GM18498 (cell line): ENCODE measurements at regions not wholly inside any gene's neighbourhood (a gene's known extent, or its start where the extent isn't known, plus 50 kb on each side); places are given as distances from the start of the nearest gene placed in this dataset.
"Not testable (repeated sequence)": the region's sequence is repeated elsewhere in the genome, so short reads cannot be mapped to it uniquely, and the experiment has no call there.

Experiments
- ATAC-seq: cut with Tn5 transposase; IDR thresholded peaks from one replicate; pipeline ENCODE4 v1.9.1; 2021; ENCODE audit warnings: mild to moderate bottlenecking, moderate library complexity; ENCODE audit not compliant: unreplicated experiment

DNA sequence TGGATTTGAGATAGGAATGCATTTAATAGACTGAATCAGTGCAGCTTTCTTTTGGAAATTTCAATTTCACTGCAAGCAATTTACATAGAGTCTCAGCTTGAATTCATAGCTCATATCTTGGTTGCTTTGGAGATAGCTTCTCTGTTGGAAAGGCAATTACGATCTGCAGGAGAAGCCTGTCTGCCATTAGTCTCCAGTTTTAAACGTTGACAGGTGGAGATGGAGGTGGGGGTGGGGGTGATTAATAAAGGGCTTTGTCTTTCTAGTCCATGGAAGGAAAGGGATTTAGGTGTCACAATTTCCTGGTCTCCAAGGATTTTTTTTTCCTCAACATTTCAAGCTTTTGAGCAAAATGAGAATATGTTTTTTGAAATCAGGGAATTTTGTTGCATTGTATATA, 184.7 kb downstream of the CARTPT start:
- ATAC-seq, result no peak

DNA sequence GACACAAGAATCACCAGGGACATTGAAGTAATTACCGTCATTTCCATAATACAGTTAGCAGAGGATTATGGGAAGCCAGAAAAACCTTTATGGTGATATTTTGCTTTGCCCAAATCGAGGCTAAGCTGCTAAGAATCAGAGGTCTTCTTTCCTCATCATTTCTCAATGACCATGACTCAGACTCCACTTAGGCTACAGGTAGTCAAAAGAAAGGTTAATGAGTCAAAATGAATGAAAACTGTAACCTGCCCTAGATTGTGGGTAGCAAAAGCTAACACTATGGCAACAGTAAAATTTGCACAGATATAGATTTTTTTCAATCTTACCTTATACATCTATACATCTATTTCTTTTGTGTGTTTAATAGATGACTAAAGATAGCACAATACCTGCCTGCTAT, 185.8 kb downstream of the CARTPT start:
- no peak for ATAC-seq

DNA sequence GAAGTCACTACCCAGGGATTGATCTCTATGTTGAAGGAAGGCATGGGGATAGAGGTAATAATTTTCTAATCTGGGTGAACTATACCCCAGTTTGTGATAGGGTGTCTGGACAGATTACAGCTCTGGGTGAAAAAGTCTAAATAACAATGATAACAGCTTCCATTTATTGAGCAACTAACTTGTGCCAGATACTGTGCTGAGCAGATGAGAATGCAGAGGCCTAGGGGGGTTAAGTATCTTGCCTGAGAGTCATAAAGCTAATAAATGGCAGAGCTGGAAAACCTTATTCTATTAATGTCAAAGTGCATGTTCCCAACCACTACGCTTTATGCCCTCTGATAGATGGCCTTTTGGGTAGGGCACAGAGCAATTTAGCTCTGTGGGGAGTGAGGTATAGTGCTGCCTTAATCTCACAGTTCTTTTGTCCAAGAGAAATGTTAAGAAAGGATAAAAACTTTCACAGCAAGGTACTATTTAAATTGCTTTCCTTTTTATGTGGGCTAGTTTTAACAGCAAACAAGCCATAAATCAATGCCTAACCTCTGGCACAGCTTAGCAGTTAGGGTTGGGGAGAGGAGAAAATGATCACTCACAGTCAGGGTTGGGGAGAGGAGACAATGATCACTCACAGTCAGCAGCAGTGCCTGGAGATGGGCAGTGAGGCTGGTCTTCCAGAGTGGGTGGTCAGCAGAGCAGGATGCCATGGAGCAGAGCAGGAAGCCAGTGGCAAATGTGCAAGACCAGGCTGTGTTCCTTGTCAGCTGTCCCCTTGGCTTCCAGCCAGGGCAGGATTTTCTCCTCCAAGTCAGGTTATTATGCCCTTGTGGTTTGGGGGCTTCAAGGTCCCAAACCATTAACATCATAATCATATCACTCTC, 187.0 kb downstream of the CARTPT start:
- no peak for ATAC-seq

DNA sequence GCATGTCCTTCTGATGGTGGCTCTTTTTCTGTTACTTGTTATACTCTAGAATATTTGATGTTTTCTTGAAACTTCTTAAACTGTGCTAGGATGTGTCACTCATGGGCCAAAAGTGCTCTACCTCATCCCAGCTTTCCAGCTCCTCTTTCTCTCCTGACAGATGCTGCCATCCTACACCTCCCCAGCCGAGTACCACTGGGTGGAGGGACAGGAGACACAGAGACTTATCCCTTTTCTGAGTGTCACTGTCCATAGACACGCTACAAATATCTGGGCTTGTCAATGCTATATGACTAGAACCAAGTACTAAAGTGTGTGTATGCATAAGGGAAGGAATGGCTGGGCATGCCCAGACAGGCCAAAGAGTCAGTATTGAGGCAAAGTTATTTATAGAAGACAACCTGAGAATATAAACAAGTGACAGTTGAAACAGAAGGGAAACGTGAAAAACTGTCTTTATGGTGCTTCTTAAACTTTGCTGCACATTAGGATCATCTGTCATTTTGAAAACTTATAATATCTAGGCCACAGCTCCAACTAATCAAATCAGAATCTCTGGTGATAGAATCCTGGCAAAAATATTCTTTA, 188.0 kb downstream of the CARTPT start:
- peak; percentile 84 for ATAC-seq

DNA sequence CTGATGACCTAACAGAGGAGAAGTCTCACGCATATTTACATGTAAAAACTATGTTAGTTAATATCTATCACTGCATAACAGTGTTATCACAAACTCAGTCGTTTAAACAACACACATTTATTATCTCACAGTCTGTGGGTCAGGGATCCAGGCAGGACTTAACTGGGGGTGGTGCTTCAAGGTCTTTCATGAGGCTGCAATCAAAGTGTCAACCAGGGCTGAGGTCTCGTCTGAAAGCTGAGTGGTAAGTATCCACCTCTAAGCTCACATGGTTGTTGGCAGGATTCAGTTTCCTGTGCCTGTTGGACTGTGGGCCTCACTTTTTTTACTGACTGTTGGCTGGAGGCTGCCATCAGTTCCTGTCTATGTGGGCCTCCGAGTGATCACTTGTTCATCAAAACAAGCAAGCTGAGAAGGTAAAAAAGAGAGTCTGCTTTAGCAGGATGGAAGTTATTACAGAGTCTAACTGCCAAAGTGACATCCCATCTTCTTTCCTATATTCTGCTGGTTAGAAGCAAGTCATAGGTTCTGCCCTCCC, 188.6 kb downstream of the CARTPT start:
- peak; percentile 35 for ATAC-seq

DNA sequence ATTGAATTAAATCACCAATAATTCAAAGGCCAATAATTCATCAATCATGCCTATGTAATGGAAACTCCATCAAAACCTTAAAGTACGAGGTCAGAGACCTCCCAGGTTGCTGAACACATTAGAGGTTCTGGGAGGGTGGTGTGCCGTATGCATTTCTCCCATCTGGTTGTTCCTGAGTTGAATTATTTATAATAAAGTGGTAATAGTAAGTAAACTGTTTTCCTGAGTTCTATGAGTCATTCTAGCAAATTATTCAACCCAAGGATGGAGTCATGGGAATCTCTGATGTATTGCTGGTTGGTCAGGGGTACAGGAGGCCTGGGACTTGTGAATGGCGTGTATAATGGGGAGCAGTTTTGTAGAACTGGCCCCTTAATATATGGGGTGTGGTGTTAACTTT, 191.7 kb downstream of the CARTPT start:
- no peak for ATAC-seq

DNA sequence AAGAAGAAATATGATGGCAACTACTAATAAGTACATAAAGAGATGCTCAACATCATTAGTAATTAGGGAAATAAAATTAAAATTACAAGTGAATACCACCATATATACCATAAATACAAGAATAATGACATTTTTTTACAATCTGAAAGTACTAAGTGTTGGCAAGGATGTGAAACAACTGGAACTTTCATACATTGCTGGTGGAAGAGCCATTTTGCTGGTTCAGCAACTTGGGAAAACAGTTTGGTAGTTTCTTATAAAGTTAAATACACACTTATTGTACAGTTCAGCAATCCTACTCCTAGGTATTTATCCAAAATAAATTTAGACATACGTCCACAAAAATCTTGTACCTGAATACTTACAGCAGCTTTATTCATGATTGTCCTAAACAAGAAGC, 192.9 kb downstream of the CARTPT start:
- no peak for ATAC-seq

DNA sequence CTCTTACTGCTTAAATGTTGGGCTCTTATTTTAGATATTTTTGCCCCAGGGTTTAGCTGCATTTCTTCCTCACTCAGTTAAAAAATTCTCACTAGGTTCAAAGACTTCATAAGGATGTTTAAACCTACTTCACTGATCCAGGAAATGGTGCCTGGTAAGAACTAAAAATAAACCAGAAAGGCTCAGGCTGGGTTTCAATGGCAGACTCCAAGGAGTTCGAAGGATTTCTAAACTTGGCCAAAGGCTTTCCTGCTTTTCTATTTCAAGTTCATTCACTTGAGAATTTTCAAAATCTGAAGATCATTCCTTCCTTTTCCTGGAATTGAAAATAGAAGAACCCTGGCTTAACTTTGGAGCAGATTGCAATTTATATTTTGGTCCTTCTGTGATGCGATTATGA, 193.0 kb upstream of the MAP1B start:
- no peak for ATAC-seq

DNA sequence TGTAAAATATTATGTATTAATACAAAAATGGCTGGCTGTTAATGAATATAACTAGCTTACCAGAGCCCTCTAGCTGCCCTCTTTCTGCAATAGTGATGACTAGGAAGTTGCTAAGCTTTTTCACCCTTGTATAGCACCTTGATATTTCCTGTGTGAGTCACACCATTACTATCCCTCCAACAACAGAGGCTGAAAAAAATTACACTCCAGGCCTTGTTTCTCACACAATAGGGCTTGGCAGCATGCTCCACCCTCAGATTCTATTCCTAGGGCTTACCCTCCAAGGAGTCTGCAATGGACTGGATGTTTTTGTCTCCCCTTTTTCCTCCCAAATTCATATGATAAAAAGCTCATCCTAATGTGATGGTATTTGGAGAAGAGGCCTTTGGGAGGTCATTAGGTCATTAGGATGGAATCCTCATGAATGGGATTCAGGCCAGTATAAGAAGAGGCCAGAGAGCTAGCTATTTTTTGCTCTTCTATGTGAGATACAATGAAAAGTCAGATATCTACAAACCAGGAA, 184.6 kb upstream of the MAP1B start:
- no peak for ATAC-seq

DNA sequence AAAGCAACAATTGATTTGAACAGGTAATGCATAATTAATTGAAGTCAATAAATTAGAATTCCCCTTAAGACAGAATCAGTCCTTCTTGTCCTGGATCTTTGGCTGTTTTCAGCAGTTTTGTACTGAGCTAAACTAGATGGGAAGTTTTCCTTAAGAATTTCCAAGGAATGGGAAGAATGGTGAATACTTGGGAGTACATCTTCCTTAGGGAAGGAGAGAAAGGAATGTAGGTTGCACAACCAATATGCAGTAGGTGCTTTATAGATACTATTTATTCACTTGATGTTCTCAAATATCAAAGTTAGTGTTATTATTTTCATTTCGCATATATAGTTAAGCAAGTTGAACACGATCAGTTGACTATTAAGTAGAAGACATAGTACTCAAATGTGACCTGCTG, 183.5 kb upstream of the MAP1B start:
- ATAC-seq, result no peak

DNA sequence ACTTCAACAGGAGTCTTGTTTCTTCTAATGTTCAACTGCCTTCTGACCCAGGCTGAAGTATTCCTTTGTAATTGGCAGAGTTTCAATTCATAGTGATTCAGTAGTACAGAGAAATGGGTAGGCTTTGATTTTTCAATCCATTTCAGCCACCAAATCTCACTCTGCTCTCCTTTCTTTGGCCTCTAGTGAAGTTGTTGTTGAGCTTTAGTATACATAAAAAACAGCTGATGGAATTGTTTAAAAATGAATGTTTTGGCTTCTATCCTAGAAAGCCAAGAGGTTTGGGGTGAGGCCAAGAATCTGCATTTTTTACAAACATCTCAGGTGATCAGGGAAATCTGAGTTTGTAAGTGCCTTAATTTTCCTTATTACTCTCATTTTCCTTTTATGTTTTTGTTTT, 182.9 kb upstream of the MAP1B start:
- no peak for ATAC-seq

DNA sequence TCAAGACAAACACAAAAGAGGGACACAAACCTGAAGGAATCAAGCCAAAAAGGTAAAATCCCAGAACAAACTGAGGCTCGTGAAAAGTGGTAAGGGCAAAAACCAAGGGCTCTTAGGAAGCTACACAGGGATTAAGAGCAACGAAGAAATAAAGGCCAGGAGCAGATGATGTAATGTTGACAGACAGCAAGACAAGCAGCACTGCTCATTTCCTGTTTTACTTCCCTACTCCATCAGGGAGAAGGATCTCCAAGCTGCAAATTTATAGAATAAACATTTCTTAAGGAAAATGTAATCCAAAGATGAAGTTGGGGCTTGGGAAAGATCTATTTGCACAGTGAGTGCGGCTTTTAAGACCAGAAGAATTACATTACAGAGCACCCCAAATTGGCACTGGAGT, 182.3 kb upstream of the MAP1B start:
- ATAC-seq, result no peak

DNA sequence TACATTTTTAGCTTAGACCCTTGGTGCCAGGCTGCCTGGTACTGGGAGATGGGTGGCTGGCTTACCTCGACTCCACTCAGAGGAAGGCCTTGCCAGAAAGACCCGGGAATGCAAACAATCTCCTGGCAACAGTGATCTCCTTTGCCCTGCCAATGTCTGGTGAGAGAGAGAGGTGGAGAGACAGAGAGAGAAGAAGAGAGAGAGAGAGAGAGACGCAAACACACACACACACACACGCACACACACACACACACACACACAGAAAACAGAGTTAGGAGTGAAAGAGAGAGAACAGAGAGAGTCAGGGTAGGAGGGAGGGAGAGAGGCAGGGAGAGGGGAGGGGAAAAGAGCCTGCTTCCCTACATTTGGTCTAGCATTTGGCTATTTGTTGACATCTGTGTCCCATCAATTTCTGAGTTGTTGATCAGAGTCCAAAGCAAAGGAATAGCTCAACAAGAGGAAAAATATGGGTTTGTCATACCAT, 181.6 kb upstream of the MAP1B start:
- no peak for ATAC-seq

DNA sequence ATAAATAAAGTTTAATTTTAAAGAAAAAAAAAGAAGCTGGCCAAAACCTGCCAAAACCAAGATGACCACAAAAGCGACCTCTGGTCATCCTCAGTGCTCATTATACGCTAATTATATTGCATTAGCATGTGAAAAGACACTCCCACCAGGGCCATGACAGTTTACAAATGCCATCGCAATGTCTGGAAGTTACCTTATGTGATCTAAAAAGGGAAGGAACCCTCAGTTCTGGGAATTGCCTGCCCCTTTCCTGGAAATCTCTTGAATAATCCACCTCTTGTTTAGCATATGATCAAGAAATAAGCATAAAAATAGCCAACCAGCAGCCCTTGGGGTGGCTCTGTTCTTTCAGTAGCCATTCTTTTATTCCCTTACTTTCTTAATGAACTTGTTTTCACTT, 178.3 kb upstream of the MAP1B start:
- no peak for ATAC-seq

DNA sequence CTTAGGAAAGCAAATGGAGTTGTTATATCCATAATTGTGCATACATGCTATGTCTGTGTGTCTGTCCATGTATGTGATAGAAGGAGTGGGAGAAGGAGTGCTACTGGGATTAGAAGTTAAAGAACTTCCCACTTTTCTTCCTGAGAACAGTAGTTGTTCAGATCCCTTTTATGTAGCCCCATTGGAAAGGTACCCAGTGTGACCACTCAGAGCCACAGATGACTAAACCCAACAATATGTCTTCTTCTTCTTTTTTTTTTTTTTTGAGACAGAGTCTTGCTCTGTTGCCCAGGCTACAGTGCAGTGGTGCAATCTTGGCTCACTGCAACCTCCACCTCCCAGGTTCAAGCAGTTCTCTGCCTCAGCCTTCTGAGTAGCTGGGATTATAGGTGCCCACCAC, 176.7 kb upstream of the MAP1B start:
- not testable (repeated sequence) for ATAC-seq

DNA sequence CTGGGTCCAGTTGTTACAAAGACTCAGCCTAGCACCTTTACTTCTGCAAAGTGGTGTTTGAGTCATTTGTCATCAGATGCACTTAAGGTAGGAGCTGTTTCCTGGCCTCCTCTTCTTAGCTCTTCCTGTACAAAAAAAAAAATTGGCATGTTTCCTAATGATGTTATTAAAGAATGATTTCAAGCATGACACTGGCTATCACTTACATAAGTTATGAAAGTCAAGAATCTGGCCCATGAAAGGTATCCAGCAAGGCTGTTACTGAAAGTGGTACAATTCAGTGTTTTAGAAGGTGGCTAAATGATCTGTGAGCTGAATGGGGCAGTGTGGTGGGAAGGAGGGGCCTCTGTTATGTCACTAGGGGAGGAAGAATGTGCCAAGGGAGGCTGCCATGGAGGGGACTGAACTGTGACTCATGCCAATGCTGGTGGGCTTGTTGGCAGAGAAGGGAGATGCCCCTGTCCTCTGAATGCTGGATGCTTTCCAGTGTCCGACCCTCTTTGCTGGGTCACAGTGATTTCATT, 175.1 kb upstream of the MAP1B start:
- ATAC-seq, result no peak

DNA sequence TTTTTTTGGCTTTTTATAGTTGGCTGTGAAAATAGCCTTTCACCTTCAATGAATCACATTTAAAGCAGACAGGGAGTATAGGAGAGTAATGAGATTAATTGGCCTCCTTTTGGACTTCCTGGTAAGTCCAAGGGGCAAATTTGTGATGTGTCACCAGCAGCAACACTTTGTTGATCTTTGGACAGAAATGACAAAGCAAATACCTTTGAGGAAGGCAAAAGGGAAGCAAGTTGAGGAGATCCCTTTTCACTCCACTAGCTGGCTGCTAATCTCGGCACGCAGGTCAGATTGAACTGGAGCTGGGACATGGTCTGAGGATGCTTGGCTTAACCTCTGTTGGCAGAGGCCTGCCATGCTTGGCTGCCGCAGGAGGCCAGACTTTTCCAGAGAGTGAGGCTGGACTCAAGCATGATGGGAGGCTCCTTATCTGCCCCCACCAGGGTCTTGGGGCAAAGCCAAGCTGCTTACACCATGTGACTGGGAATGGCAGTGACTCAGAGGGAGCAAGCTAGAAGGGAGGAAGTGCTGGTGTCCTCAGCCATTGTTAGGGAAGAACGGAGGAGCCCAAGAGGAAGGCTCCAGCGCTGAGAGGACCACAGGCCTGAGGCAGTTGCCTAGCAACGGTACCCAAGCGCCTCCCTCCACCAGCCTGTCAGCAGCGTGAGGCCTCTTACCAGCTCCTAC, 174.5 kb upstream of the MAP1B start:
- no peak for ATAC-seq

DNA sequence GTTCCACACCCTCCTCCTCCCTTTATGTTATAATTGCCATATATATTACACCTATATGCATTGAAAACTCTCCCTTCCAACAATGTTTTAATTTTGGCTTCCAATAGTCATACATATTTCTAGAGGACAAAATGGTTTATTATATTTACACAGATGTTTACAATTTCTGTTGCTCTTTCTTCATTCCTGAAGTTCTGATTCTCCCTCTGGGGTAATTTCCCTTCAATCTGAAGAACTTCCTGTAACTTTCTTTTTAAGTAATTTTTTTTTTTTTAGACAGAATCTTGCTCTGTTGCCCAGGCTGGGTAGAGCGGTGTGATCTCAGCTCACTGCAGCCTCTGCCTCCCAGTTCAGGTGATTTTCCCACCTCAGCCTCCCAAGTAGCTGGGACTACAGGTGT, 173.0 kb upstream of the MAP1B start:
- ATAC-seq, result no peak

DNA sequence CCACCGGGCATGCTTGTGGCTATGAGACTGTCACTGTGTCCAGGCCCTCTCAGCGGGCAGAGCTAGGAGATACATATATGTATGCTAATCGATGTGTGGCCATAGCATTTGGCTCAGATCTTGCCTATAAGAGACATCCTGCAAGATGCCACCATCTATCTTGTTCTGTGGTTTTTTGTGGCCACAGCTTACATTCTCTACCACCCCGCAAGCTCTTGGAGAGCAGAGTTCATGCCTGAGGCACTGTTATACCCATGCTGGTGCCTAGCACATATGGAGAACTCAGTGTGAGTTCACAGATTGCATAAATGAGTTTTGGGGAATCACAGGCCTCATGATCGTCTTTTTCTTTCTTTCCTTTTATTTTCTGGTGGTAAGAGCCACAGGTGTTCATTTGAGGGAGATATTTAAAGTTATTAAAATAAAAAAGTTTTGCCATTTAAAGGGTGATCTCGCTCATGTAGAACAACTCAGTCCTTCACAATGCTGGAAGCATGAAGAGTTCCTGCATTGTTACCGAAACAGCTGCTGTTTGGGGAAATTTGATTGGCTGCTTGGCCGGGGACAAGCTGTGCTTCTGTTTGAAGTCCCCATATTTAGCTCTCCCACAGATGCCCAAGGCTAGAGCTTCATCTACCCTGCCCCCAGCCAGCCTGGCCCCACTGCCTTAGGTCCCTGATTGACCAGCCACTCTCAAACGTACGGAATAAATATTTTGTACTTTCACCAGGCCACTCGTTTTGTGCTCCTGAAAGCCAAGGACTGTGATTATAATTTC, 169.2 kb upstream of the MAP1B start:
- no peak for ATAC-seq

DNA sequence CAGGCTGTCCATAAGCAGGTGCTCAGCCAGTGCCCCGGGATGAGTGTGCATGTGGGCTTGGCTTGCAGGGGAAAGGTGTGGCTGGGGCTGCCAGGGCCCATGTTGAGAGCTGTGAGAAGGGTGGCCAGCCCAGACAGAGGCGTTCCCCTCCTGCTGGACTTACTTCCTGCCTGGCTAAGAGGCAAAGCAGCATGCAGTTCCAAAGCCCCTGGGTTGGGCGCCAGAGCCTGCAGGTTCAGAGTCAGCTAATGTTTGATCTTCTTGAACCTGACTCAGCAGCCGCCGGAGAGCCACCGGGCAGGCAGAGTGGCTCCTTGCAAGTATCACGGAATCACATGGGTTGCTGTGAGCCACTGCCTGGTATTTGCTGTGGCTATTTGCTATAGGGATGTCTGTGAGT, 168.4 kb upstream of the MAP1B start:
- ATAC-seq, result no peak
